Stimulated activated naive CD8-positive, alpha-beta T cell treated with anti-CD3 and anti-CD28 coated beads, Interleukin-15, Interleukin-2, amounts not matched to agents 100 U/mL and 50 U/mL, for 24 hours (primary cell): ENCODE measurements at regions not wholly inside any gene's neighbourhood (a gene's known extent, or its start where the extent isn't known, plus 50 kb on each side); places are given as distances from the start of the nearest gene placed in this dataset.
A peak's percentile ranks its signal among the peaks of the same experiment; 100 is the strongest.
"Not testable (repeated sequence)": the region's sequence is repeated elsewhere in the genome, so short reads cannot be mapped to it uniquely, and the experiment has no call there.

Source experiments
- ATAC-seq: fragments of 150-1000 bp; cut with Tn5 transposase; one replicate; pipeline ENCODE4 v1.10.0; 2021
- DNase-seq: peaks from one replicate; pipeline ENCODE4 v3.0.0; 2021

DNA sequence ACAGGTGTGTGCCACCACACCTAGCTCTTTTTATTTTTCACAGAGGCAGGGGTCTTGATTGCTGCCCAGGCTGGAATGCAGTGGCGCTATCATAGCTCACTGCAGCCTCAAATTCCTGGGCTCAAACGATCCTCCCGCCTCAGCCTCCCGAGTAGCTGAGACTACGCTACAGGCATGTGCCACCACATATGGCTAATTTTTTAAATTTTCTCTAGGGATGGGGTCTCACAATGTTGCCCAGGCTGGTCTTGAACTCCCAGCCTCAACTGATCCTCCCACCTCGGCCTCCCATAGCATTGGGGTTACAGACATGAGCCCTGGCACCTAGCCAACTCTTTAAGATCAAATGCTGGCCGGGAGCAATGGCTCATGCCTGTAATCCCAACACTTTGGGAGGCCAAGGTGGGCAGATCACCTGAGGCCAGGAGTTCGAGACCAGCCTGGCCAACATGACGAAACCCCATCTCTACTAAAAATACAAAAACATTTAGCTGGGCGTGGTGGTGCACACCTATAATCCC lies 50.6 kb upstream of the MYL10 start:
- not testable (repeated sequence) for DNase-seq, ATAC-seq

DNA sequence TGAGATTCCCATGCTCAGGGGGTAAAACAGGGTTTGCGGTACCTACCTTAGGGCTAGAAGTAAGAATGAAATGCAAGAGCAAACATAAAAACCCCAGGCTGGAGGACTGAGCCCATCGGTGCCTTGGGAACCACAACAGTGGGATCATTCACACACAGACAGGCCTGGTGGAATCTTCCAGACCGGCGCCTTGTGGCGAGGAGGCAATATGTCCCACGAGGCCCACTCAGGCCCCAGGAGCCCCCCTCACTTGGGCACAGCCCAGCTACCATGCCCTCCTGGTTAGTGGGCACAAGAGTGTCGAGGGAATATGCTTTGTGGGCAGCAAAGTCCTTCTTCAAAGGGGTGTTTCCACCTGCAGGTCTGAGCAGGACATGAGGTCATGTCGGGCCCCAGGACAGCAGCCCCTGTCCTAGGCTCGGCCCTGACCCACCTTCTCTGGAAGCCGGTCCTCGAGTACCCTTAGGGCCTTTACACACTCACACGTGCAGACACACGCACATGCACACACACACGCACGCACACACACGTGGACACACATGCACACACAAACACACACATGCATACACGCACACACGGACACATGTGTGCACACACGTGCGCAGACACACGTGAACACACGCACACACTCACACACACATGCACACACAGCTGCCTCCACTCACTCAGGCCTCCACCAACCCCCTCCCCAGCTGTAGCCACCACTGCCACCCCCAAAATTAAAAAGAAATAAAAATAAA lies 51.5 kb upstream of the MYL10 start:
- ATAC-seq (no peak), DNase-seq (no peak)

DNA sequence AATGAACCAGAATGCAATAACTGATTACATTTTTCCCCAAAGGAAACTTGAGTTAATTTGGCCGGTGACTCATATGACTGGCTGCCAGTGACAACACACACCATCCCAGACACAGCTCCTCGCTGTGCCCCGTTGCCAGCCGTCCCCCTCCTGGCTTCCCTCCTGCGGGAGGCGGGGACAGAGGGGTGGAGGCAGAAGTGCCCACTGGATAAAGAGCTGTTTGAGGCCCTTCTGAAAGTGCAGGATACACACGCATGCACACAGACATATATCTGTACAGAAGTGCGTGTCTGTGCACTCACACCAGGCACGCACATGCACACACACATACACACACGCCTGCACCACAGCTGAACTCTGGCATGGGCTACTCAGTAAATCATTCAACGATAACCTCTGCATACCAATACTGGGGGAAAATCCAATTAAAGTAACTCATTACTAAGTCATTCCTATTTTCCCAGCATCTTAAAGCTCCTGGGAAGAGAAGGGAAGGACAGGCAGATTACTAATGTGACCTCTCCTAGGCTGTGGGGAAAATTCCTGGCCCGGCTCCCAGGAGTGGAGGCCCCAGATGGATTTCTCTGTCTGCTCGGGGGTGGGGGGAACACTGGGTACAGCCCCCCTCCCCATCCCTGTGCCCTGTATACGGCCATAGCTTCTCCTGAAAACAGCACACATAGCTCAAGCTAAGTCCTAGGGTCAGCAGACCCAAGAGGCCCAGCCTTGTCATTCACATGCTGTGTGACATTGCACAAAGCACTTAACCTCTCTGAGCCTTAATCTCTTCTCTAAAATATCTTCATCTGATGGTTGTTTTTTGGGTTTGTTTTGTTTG lies 52.3 kb upstream of the MYL10 start:
- no peak for ATAC-seq
- no peak for DNase-seq

DNA sequence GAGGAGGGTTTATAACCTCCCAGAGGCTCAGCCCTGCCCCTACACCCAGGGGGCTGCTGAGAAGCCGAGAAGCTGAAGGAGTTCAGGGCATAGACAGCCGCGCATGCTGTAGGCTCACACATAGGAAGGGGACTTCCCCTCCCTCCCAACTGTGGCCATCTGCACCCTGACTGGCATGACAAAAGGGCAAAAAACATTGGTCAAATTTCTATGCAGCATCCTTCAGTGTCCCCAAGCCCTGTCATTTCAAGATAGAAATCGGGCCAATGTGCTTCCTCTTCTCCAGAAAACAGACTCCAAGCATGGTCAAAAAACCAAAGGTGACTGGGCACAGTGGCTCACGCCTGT lies 55.9 kb upstream of the MYL10 start:
- ATAC-seq = no peak

DNA sequence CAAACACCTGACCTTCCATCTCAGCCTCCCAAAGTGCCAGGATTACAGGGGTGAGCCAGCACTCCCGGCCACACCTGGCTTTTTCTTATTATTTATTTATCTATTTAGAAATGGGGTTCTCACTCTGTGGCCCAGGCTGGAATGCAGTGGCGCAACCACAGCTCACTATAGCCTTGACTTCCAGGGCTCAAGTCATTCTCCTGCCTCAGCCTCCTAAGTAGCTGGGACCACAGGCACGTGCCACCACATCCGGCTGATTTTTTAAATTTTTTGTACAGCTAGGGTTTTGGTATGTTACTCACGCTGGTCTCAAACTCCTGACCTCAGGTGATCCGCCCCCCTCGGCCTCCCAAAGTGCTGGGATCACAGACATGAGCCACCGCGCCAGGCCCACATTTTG lies 56.9 kb upstream of the MYL10 start:
- DNase-seq (no peak), ATAC-seq (no peak)

More for the DNA sequence above, 55.9 kb upstream of the MYL10 start:
- DNase-seq = no peak

DNA sequence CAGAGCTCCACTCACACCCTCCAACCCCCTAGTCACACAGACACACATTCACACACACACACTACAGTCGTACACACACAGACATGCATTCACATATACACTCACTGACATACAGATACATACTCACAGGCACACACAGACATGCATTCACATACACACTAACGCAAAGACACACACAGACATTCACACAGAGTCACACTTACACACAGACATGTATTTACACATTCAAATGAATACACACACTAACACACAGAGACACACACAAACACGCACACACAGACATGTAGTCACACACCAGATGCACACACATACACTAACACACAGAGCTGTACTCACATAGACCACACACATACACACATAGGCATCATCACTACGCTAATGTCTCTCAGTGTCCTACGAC lies 58.0 kb upstream of the MYL10 start:
- no peak for ATAC-seq
- no peak for DNase-seq

DNA sequence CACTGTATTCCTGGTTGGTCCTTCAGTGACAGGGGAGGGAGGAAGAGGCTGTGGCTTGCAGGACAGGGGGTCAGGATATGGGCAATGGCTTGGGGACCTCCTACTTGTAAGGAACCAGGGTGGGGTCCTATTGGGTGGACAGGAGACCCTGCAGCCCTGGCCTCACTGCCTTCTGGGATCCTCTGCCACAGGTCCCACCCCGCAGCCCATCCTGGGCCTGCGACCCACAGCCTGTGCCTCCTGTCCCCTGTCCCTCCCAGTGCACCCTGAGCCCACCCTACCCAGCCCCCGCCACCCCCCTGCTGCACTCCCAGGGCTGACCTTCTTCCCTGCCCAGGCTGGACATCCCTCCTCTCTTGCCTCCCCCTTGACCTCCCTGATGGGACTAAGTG lies 58.7 kb upstream of the MYL10 start:
- no peak for ATAC-seq
- DNase-seq = no peak

DNA sequence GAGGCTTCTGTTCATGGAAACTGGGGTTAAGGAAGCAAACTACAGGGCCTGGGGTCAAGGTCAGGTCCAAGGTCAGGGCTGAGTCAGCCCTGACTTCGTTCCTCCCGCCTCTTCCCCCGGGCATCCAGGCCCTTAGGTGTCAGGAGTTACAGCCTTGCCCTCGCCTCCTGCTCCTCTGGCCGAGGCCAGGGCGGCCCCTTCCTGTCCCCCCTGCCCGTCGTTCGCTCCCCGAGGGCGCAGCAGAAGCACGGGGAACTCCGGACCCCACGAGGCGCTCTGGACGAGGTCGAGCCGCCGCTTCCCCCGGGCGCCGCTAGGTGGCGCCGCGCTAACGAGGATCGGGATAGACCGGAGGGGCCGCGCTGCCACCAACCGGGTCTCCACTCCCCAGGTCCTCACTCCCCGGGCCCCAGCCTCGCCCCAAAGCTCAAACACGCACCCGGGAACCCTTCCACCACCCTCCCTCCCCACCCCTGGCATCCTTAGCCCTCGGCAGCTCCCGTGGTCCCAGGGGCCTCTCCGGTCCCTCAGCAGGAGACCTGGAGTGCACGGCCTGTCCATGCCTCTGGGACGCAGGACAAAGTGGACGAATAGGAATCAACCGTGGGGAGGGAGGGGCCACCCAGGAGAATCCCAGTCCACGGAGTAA lies 59.2 kb upstream of the MYL10 start:
- peak; percentile 91 for DNase-seq
- ATAC-seq = peak; percentile 86

DNA sequence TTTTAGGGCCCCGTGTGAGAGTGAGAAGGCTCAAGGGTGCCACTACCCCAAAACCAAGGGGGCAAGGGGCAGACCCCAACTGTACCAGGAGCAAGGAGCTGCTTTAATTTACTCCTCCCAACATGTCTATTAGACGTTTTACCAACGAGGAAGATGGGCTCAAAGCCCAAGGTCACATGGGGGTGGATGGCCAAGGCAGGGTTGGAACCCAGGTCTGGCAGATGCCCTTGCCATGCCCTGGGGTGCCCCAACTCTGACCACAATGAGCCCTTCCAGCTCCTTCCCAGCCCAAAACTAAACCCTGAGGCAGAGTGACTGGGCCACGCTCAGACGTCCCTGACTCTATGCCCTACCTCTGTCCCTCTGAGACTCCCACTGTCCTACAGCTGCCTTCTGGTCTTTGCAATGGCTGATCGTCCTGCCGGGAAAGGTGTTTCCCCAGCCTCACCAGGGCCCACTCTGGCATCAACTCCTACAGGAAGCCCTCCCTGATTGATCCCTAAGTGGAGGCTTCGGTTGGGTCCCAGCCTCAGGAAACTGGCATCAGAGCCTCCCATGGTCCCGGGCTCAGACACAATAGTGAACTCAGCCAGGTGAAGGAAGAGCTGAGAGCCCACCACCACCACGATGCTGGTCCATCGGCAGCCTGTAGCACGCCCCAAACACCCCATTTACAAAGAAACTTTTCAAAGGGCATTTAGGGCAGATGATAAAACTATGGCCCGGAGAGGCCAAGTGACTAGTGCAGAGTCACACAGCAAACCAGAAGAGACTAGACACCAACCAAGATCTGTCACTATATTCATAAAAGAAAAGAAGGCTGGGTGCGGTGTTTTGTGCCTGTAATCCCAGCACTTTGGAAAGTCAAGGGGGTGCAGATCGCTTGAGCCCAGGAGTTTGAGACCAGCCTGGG lies 60.2 kb upstream of the MYL10 start:
- ATAC-seq = no peak
- DNase-seq = no peak

DNA sequence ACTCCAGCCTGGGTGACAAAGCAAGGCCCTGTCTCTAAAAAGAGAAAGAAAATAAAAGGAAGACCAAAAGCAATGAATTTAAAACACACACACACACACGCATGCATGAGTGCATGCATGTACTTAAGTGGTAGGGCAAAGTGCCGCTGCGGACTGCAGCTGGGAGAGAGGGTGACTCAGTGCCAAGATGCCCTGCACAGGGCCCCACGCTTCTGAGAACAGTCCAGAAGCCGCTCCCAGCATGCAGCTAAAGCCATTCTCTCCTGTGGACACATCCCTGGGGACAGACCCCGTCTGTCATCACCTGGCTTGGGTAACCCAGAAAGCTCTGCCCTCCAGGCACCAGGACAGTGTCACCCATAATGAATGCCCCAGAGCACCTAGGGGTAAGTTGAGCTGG lies 61.0 kb upstream of the MYL10 start:
- DNase-seq (no peak), ATAC-seq (no peak)

DNA sequence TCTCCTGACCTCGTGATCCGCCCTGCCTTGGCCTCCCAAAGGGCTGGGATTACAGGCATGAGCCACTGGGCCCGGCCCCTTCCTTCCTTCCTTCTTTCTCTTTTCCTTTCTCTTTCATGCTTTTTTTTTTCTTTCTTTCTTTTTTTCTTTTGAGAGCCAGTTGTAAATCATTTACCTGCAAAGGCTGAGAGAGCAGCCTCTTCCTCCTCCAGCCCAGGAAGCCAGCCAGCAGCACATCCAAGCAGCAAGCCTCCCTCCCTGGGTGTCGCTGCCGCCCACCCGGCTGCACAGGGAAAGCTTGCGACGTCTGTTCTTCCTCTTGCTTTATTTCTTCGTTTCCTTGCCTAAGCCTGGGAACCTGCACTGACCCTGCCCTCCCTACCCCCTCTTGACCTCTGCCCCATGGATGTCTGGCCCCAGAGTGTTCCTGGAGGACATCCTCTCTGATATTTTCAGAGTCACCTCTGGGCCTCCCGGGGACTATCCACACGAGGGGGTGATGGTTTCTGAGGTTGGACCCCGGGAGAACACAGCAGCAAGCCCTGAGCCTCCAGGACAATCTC lies 62.8 kb upstream of the MYL10 start:
- DNase-seq = no peak

DNA sequence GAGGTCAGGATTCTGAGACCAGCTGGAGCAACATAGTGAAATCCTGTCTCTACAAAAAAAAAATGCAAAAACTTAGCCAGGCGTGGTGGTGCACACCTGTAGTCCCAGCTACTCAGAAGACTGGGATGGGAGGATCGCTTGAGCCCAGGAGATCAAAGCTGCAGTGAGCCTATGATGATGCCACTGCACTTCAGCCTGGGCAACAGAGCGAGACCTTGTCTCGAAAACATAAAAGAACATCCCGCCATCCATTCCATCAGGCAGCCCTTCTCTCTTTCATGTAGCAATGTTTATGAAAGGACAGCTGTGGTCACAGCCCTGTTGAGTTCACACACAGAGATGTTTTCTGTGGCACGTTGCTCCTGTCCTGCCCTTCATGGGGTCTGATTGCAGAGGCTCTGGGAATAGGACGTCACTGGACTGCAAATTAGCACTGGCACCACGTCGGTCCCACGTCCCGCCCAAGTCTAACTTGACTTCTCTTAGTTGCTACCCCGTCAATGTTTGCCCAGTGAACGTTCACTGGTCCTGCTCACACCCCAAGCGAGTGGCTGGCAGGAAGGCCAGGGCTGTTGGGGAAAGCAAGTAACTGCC lies 64.5 kb upstream of the MYL10 start:
- ATAC-seq (no peak), DNase-seq (no peak)

More for the DNA sequence above, 62.8 kb upstream of the MYL10 start:
- ATAC-seq = no peak

DNA sequence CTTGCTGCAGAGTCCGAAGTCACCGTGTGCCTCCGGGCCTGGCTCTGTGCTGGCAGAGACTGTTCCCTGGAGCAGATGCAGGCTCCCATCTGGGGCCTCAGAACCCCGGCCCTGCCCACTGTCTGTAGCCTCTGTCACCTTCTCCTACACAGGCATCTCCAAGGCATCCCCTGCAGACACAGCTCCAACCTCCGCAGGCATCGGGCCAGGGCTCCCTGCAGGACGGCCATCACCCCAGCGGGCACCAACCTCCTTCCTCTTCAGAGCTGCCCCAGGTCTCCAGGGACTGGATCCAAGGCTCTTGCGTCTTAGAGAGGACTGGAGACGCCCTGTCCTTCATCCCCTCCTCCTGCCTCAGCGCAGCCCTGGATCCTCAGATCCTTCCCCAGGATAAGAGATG lies 69.9 kb upstream of the MYL10 start:
- no peak for DNase-seq
- no peak for ATAC-seq

DNA sequence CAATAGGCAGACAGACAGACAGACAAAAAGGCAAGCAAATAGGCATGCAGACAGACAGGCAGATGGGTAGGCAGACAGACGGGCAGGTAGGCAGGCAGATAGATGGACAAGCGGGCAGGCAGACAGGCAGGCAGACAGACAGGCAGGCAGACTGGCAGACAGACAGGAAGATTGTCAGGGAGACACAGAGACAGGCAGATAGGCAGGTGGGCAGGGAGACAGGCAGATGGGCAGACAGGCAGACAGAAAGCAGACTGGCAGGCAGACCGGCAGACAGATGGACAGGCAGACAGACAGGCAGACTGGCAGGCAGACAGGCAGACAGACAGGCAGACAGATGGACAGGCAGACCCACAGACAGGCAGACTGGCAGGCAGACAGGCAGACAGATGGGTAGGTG lies 70.3 kb upstream of the MYL10 start:
- no peak for DNase-seq

DNA sequence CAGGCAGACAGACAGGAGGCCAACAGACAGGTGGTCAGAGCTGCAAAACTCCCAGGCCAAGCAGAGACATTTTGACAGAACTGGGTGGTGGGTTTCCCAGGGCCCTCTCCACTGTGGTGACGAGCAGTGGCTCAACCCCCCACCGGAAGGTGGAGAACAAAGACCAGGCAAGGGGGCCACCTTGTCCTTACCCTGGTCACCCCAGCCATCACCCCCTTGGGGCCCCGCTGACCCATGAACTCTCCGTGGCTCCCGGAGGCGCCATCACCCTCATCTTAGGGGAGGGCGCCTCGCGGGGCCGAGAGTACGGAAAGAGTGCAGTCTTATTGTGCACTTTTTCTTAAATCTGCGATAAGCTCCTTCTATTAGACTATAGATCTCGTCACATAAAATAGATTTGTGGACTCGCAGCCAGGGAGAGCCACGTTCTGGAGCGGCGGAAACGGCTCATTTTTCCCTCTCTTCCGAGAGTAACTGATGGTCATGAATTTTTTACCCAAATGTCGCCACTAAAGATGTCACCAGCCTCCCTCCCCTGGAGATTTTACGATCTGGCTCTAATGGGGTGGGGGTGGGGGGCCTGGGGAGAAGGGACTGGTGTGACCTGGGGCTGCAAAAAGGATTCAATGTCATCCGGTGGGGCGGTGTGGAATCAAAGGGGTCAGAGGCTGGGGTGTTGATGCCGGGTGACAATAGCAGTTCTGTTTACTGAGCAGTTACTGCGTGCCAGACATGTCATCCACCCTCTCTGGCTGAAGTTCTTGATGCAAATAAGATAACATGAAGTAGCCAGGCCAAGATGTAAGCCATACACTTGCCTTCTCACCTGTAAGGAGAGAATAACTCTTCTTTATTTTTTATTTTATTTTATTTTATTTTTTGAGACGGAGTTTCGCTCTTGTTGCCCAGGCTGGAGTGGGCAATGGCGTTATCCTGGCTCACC lies 71.1 kb upstream of the MYL10 start:
- DNase-seq (no peak), ATAC-seq (no peak)

More for the DNA sequence above, 70.3 kb upstream of the MYL10 start:
- no peak for ATAC-seq

DNA sequence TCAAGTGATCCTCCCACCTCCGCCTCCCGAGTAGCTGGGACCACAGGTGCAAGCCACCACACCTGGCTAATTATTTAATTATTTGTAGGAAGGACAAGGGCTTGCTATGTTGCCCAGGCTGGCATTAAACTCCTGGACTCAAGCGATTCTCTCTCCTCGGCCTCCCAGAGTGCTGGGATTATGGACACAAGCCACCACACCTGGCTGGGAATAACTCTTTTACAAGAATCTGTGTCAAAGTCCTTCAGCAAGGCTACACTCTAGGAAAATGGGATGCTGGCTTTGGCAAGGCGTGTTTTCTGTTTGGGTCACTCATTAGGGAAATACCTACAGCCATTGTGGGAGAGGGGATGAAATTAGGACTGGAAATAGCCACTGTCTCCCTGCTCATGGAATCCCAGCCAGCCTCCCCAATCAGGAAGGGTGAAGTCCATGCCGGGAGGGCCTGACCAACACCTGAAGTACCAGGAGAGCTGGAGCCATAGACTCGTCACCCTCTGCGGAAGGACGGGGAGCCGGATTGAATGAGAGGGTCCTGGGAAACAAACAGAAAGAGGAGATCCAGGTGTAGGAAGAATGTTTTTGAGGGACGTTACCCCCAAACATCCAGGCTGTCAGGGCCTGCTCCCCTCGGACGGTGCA lies 72.2 kb upstream of the MYL10 start:
- ATAC-seq (no peak), DNase-seq (no peak)

DNA sequence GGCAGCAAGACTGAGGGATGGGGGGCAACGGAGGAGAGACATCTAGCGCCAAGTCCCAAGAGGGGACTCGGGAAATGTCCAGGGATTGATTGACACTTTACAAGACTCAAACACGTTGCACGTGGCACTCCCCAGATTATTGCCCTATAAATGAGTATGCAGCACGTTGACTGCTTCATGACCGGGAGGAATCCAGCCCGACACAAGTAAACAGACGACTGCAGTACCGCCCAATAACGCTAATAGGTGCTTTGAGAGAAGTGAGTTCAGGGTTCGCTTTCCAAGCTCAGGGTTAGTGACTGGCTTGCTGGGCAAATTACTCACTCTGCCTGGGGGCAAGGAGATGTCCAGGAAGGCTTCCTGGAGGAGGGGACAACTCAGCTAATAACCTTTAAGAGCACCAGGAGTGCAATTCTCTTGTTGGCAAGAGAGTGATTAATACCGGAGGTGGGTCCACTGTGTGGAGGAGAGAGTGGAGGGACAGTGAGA lies 73.3 kb upstream of the MYL10 start:
- DNase-seq = no peak
- ATAC-seq = no peak

DNA sequence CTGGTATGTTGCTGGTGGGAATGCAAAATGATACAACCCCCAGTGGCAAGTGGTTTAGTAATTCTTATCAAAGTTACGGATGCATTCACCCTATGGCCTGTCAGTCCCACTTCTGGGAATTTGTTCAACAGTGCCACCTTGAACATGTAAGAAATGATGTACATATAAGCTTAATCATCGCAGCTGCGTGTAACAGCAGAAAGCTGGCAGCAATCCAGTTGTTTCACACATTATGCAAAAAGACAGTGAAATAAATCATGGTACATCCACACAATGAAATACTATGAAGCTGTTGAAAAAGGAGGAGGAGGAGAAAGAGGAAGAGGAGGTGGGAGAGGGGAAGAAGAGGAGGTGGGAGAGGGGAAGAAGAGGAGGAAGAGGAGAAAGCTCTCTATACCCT lies 76.2 kb upstream of the MYL10 start:
- ATAC-seq (no peak), DNase-seq (no peak)

DNA sequence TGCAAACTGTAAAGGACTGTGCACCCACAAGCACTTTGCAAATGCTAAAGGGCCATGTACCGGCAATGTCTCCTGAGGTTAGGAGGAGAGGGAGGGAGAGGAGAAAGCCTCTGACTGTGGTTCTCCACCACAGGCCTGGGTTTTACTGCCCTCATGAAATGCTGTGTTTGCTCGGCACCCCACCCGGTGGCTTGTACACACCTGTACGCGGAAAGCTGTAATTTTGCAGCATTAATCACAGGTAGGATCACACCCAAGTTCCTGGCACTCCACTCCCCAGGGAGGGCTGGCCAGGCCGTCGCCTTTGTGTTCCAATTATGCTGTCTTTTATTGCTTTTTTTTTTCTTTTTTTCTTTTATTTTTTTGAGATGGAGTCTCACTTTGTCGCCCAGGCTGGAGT lies 78.5 kb upstream of the MYL10 start:
- no peak for ATAC-seq
- no peak for DNase-seq
